ENCODE measurements at regions not wholly inside any gene's neighbourhood (a gene's known extent, or its start where the extent isn't known, plus 50 kb on each side); places are given as distances from the start of the nearest gene placed in this dataset.

DNA sequence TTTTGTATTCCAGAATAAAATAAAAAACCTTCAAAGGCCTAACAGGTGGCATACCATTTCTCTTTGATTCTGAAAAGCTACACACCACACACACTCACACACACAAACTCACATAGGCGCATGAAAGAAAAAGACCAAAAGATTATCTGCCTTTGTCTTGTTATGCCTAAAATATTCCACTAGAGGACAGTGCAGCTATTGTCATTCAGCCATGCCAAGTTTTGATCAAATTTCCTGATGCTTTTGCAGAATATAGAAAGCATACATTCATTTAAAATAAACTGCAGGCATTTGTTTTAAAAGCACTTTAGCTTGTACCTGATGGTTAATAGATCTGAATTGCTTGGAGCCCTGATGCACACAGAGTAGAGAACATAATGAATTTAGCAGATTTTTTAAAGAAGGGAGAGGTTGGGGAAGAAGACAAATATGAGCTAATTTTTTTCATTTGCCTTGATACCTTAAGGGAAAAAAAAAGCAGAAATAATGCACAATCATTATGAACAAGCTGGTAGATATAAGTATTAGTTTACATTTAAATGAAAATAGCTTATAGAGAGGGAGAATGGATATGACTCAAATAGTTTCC is 1766.9 kb upstream of the SEL1L start:
- no peak for TF ChIP-seq POLR2AphosphoS5 (IDR thresholded peaks at IDR 0.05)
- TF ChIP-seq, protein P1, sequence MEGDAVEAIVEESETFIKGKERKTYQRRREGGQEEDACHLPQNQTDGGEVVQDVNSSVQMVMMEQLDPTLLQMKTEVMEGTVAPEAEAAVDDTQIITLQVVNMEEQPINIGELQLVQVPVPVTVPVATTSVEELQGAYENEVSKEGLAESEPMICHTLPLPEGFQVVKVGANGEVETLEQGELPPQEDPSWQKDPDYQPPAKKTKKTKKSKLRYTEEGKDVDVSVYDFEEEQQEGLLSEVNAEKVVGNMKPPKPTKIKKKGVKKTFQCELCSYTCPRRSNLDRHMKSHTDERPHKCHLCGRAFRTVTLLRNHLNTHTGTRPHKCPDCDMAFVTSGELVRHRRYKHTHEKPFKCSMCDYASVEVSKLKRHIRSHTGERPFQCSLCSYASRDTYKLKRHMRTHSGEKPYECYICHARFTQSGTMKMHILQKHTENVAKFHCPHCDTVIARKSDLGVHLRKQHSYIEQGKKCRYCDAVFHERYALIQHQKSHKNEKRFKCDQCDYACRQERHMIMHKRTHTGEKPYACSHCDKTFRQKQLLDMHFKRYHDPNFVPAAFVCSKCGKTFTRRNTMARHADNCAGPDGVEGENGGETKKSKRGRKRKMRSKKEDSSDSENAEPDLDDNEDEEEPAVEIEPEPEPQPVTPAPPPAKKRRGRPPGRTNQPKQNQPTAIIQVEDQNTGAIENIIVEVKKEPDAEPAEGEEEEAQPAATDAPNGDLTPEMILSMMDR (IDR thresholded peaks at IDR 0.05), result peak; percentile 52 to 65
- H3K4me3 ChIP-seq, result no peak overlapping the region
- DNase-seq (ENCODE audit: low spot score in 2 of 2), result no peak
- H3K36me3 ChIP-seq, result no peaks in the 10 kb centered on the region
- WGBS, result 49% methylated on average over 1 of the region's 1 CpG
- no peaks in the 10 kb centered on the region for H3K27me3 ChIP-seq
- no peak overlapping the region for H3K27ac ChIP-seq
- H3K4me1 ChIP-seq, result no peaks in the 10 kb centered on the region
- no peaks in the 10 kb centered on the region for H3K9me3 ChIP-seq

DNA sequence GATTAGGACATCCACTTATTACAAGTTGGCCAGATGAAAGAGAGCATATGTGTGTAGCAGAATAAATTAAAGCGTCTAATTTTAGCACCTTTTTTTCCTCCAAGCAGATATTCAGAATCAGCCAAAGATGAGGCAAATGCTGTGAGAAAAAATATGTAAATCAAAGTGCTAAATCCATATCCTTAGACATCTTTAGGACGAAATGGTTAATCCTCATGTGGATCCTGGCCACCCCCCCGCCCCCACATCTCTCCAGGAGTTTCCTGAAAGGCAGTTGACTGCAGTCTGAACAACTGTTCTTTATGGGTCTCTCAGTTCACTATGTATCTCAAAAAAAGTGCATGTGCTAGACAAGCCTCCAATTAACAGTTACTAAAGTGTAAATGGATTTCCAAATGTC is 1768.1 kb upstream of the SEL1L start:
- no peaks in the 10 kb centered on the region for H3K27me3 ChIP-seq
- TF ChIP-seq POLR2A (IDR thresholded peaks at IDR 0.05) (no peak), EP300 (IDR thresholded peaks at IDR 0.05) (no peak), POLR2AphosphoS5 (IDR thresholded peaks at IDR 0.05) (no peak)
- TF ChIP-seq, protein P1 (IDR thresholded peaks at IDR 0.05), result no peak
- H3K36me3 ChIP-seq, result no peaks in the 10 kb centered on the region
- no peak overlapping the region for H3K4me3 ChIP-seq
- H3K4me1 ChIP-seq, result no peaks in the 10 kb centered on the region
- no peak overlapping the region for H3K27ac ChIP-seq
- no peaks in the 10 kb centered on the region for H3K9me3 ChIP-seq
- 70% methylated on average over 3 of the region's 3 CpGs for WGBS
- no peak for DNase-seq (ENCODE audit: low spot score in 2 of 2)

DNA sequence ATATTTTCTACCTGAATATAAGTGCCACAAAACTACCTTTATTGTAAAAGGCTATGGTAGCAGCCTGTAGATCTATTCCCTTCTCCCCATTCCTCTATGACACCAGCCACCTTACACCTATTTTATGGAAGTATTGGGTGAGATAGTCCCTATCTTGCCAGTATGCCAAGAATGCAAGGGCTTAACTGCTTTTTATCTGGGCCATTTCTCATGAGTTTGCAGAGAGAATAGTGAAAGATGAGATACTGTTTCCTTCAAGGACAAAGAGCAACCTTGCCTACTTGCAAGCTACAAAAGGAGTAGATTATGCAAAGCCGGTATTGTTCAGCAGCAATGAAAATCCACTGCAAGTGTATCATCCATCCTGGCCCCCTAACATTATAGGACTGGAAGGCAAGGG is 1775.6 kb upstream of the SEL1L start:
- WGBS, result 100% methylated on average over 1 of the region's 1 CpG

DNA sequence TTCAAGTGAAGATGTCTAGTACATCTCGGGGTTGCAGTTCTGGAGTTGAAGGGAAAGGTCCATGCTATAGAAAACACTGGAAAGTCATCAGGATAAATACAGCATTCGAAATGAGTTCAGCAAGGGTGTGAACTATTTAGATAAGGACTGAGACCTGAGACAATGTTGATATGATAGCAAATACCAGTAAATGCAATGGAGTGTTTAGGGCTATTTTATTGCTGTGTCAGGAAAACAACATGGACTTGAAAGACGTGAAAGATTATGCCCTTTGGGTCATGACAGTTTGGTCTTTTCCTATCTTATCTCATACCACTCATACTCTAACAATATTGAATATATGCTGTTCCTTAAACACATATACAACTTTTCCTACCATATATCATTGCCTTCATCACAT is 1776.2 kb upstream of the SEL1L start:
- no peak for DNase-seq (ENCODE audit: low spot score in 2 of 2)
- Histone ChIP-seq H3K27ac (no peak overlapping the region), H3K27me3 (no peaks in the 10 kb centered on the region), H3K9me3 (peaks cover 5% of the 10 kb centered on the region), H3K4me1 (no peaks in the 10 kb centered on the region), H3K36me3 (no peaks in the 10 kb centered on the region), H3K4me3 (no peak overlapping the region)
- TF ChIP-seq, protein P1 (IDR thresholded peaks at IDR 0.05), result no peak
- TF ChIP-seq POLR2A (IDR thresholded peaks at IDR 0.05), result no peak
- 86% methylated on average over 3 of the region's 3 CpGs for WGBS

More for the DNA sequence above, 1775.6 kb upstream of the SEL1L start:
- peaks cover 5% of the 10 kb centered on the region for H3K9me3 ChIP-seq
- H3K4me3 ChIP-seq, result no peak overlapping the region
- DNase-seq (ENCODE audit: low spot score in 2 of 2), result no peak
- no peaks in the 10 kb centered on the region for H3K4me1 ChIP-seq
- TF ChIP-seq POLR2A (IDR thresholded peaks at IDR 0.05), result no peak
- no peak for TF ChIP-seq EP300 (IDR thresholded peaks at IDR 0.05)
- no peaks in the 10 kb centered on the region for H3K36me3 ChIP-seq
- H3K27ac ChIP-seq, result no peak overlapping the region
- no peaks in the 10 kb centered on the region for H3K27me3 ChIP-seq

DNA sequence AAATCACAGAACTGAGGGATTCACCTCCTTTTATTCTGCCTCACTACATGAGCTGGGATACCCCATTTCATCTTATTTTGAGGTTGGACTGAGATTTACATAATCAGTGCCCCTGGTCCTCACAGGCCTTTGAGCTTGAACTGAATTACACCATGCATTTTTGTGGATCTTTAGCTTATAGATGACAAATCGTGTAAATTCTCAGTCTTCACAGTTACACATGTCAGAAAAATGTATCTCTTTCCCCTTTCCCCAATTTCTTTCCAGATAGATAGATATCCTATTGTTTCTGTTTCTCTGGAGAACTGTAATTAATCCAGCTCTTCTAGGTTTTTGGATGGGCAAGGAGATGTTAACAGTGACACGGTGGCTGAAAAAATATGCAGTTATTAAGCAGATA is 1778.9 kb upstream of the SEL1L start:
- Histone ChIP-seq H3K4me1 (no peaks in the 10 kb centered on the region), H3K27ac (no peak overlapping the region), H3K27me3 (no peaks in the 10 kb centered on the region), H3K9me3 (peaks cover 5% of the 10 kb centered on the region), H3K36me3 (no peaks in the 10 kb centered on the region), H3K4me3 (no peak overlapping the region)
- no peak for TF ChIP-seq POLR2A (IDR thresholded peaks at IDR 0.05)
- TF ChIP-seq POLR2AphosphoS5 (IDR thresholded peaks at IDR 0.05), result no peak
- TF ChIP-seq EP300 (IDR thresholded peaks at IDR 0.05), result no peak
- TF ChIP-seq, protein P1 (IDR thresholded peaks at IDR 0.05), result no peak
- 85% methylated on average over 2 of the region's 2 CpGs for WGBS
- no peak for DNase-seq (ENCODE audit: low spot score in 2 of 2)

DNA sequence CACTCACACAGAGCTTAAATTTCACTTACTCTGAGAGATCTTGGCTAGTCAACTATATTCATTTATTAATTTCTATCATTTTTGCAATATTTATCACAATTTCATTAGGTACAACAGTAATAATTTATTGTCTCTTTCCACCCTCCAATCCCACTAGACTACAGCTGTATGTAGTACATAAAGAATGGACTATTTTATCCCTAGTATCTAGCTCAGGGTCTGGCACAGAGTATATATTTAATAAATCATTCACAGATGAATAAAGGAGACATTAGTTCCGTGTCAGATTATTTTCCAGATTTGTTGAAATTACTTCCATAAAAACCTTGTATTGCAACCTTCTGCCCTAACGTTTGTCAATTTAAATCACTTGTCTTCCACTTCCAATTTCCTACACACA is 1781.1 kb upstream of the SEL1L start:
- H3K36me3 ChIP-seq, result no peaks in the 10 kb centered on the region
- H3K4me1 ChIP-seq, result no peaks in the 10 kb centered on the region
- H3K4me3 ChIP-seq, result no peak overlapping the region
- TF ChIP-seq POLR2AphosphoS5 (IDR thresholded peaks at IDR 0.05) (no peak), EP300 (IDR thresholded peaks at IDR 0.05) (no peak), POLR2A (IDR thresholded peaks at IDR 0.05) (no peak)
- TF ChIP-seq, protein P1 (IDR thresholded peaks at IDR 0.05), result no peak
- no peak overlapping the region for H3K27ac ChIP-seq
- DNase-seq (ENCODE audit: low spot score in 2 of 2), result no peak
- H3K27me3 ChIP-seq, result no peaks in the 10 kb centered on the region
- 35% methylated on average over 2 of the region's 2 CpGs for WGBS
- no peaks in the 10 kb centered on the region for H3K9me3 ChIP-seq
